T-cell (primary cell): ENCODE measurements at regions not wholly inside any gene's neighbourhood (a gene's known extent, or its start where the extent isn't known, plus 50 kb on each side); places are given as distances from the start of the nearest gene placed in this dataset.

Experiments used
- ATAC-seq, 4 experiments: fragments of 200-7000 bp in 3 of 4; fragments of 150-1000 bp in 1 of 4; cut with Tn5 transposase; replicated peaks in 1 of 4; 1 replicate in 3 of 4; 2 replicates in 1 of 4; pipeline ENCODE4 v1.10.0; 2021; ENCODE audit warnings: moderate library complexity in 3 of 4, mild to moderate bottlenecking in 2 of 4, moderate number of reproducible peaks in 1 of 4
- CTCF ChIA-PET, 2 donors: fragments of 300-600 bp; sonication (Branson Sonifier 250); formaldehyde crosslinking; loops; one replicate each; lab custom pipeline; 2022; ENCODE audit warnings: antibody characterized with exemption in 2 of 2; lab: Charles Lee
- POLR2A ChIA-PET, 2 donors: fragments of 300-600 bp; sonication (Branson Sonifier 250); formaldehyde crosslinking; loops; one replicate each; lab custom pipeline; 2022; ENCODE audit warnings: antibody characterized with exemption in 2 of 2; lab: Charles Lee
- DNase-seq, 35 experiments: peaks; one replicate each; pipeline versions ENCODE4 v3.0.0 to v3.0.0-alpha.2; 2013 to 2023
- H3K27ac ChIP-seq: one replicate; pipeline ENCODE4 v1.5.1; 2013; ENCODE audit warnings: low read length
- H3K27me3 ChIP-seq, 2 experiments: replicated peaks in 1 of 2; 1 replicate in 1 of 2; 2 replicates in 1 of 2; pipeline versions ENCODE4 v1.6.1 to v1.7.0; 2013; ENCODE audit warnings: low read length in 1 of 2, mixed read lengths in 1 of 2; ENCODE audit not compliant: control insufficient read depth in 2 of 2, insufficient read depth in 2 of 2; ENCODE audit errors: extremely low read depth in 1 of 2
- H3K36me3 ChIP-seq, 2 donors: 1 replicate in 1 of 2; 2 replicates in 1 of 2; pipeline versions ENCODE4 v1.6.1 to v1.7.0; 2013; ENCODE audit warnings: low read length in 1 of 2; ENCODE audit not compliant: control insufficient read depth in 2 of 2, insufficient read depth in 1 of 2; ENCODE audit errors: extremely low read depth in 1 of 2
- H3K4me1 ChIP-seq, 2 experiments: 1 replicate in 1 of 2; 2 replicates in 1 of 2; pipeline versions ENCODE4 v1.6.1 to v1.7.0; 2013; ENCODE audit warnings: low read length in 2 of 2, mixed read lengths in 1 of 2; ENCODE audit not compliant: insufficient read depth in 2 of 2, control insufficient read depth in 1 of 2; ENCODE audit errors: extremely low read depth in 1 of 2
- H3K4me3 ChIP-seq, 2 donors: 1 replicate in 1 of 2; 2 replicates in 1 of 2; pipeline versions ENCODE4 v1.5.1 to v1.7.0; 2013; ENCODE audit warnings: mild to moderate bottlenecking in 2 of 2, low read length in 1 of 2, moderate library complexity in 1 of 2; ENCODE audit not compliant: control insufficient read depth in 1 of 2; ENCODE audit errors: extremely low read depth in 1 of 2
- H3K9me3 ChIP-seq: 2 replicates; pipeline ENCODE4 v1.7.0; 2013
- H3K27ac Mint-ChIP-seq, 2 donors: one replicate each; pipeline ENCODE4 v1.8.0; 2020 to 2021; ENCODE audit warnings: mild to moderate bottlenecking in 2 of 2, mixed read lengths in 2 of 2
- H3K27me3 Mint-ChIP-seq, 2 donors: one replicate each; pipeline ENCODE4 v1.8.0; 2021 to 2022; ENCODE audit warnings: mixed read lengths in 2 of 2
- H3K36me3 Mint-ChIP-seq: one replicate; pipeline ENCODE4 v1.8.0; 2021; ENCODE audit warnings: mixed read lengths
- H3K4me1 Mint-ChIP-seq, 3 donors: one replicate each; pipeline ENCODE4 v1.8.0; 2020 to 2022; ENCODE audit warnings: mixed read lengths in 3 of 3, mild to moderate bottlenecking in 1 of 3
- H3K4me3 Mint-ChIP-seq, 3 donors: one replicate each; pipeline ENCODE4 v1.8.0; 2020 to 2022; ENCODE audit warnings: mild to moderate bottlenecking in 3 of 3, mixed read lengths in 3 of 3, moderate library complexity in 3 of 3
- H3K9me3 Mint-ChIP-seq, 3 donors: one replicate each; pipeline ENCODE4 v1.8.0; 2020 to 2022; ENCODE audit warnings: mixed read lengths in 3 of 3
- WGBS: methylation state at CpG from one replicate; pipeline ENCODE4 v1.1.5; 2013; ENCODE audit warnings: missing lambda C conversion rate; ENCODE audit not compliant: insufficient coverage; 5-methylcytosine and 5-hydroxymethylcytosine counted together

GRCh38 chr18:72058851-72059250, 485.3 kb downstream of the CBLN2 start:
- CTCF ChIA-PET, result no interaction called here
- no peak for DNase-seq
- peaks cover 1 to 19% (median 4%) of the 10 kb centered on the region in 3 donors for H3K9me3 Mint-ChIP-seq
- H3K36me3 Mint-ChIP-seq, result no peaks in the 10 kb centered on the region
- POLR2A ChIA-PET, result no interaction called here
- WGBS, result 98% methylated on average over 5 of the region's 7 CpGs
- H3K4me1 Mint-ChIP-seq, result no peaks in the 10 kb centered on the region
- Histone ChIP-seq H3K4me1 (no peaks in the 10 kb centered on the region), H3K4me3 (no peak overlapping the region), H3K36me3 (no peaks in the 10 kb centered on the region), H3K27me3 (no peaks in the 10 kb centered on the region), H3K9me3 (no peaks in the 10 kb centered on the region), H3K27ac (no peak overlapping the region)
- H3K27me3 Mint-ChIP-seq, result no peaks in the 10 kb centered on the region
- H3K27ac Mint-ChIP-seq, result no peak overlapping the region
- ATAC-seq, result no peak
- H3K4me3 Mint-ChIP-seq, result no peak overlapping the region

GRCh38 chr18:72056171-72056570, 488.0 kb downstream of the CBLN2 start:
- Mint-ChIP-seq H3K36me3 (no peaks in the 10 kb centered on the region), H3K4me3 (no peak overlapping the region), H3K27ac (no peak overlapping the region), H3K9me3 (peaks cover 0 to 12% (median 2%) of the 10 kb centered on the region in 3 donors), H3K27me3 (no peaks in the 10 kb centered on the region), H3K4me1 (no peaks in the 10 kb centered on the region)
- Histone ChIP-seq H3K4me3 (no peak overlapping the region), H3K27me3 (no peaks in the 10 kb centered on the region), H3K36me3 (no peaks in the 10 kb centered on the region), H3K9me3 (no peaks in the 10 kb centered on the region), H3K27ac (no peak overlapping the region), H3K4me1 (no peaks in the 10 kb centered on the region)
- no peak for ATAC-seq
- POLR2A ChIA-PET, result no interaction called here
- no peak for DNase-seq
- CTCF ChIA-PET, result no interaction called here

DNA sequence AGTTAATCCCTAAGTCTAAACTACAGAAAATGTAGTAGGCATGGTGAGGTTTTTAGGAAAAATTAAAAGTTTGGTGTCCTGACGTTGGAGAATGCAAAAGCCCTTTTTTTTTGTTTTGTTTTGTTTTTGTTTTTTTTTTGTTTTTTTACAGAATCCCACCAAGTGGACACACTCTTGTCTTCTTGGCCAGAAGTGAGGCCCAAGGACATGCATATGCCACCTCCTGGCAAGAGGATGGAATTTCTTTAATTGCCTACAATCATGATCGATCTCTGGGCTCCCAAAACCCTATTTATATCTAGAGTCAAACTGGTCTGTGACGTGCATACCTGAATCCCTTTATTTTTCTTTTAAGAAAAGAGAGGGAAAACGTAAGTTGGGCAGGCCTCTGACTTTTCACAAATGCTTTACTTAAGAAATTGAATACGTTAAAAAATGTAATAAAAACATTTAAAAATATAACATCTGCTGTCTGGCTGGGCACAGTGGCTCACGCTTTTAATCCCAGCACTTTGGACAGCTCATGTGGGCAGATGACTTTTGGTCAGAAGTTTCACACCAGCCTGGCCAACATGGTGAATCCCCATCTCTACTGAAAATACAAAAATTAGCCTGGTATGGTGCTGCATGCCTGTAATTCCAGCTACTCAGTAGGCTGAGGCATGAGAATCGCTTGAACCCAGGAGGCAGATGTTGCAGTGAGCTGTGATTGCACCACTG, 502.7 kb downstream of the CBLN2 start:
- ATAC-seq, result no peak
- Histone ChIP-seq H3K9me3 (no peaks in the 10 kb centered on the region), H3K36me3 (no peaks in the 10 kb centered on the region), H3K4me1 (no peaks in the 10 kb centered on the region), H3K27ac (no peak overlapping the region), H3K4me3 (no peak overlapping the region), H3K27me3 (no peaks in the 10 kb centered on the region)
- 40% methylated on average over 1 of the region's 7 CpGs for WGBS
- no peaks in the 10 kb centered on the region for H3K4me1 Mint-ChIP-seq
- H3K27me3 Mint-ChIP-seq, result no peaks in the 10 kb centered on the region
- ChIA-PET POLR2A (no interaction called here), CTCF (no interaction called here)
- H3K4me3 Mint-ChIP-seq, result no peak overlapping the region
- H3K27ac Mint-ChIP-seq, result no peak overlapping the region
- H3K36me3 Mint-ChIP-seq, result no peaks in the 10 kb centered on the region
- no peak for DNase-seq
- H3K9me3 Mint-ChIP-seq, result peaks cover 0 to 11% (median 2%) of the 10 kb centered on the region in 3 donors

DNA sequence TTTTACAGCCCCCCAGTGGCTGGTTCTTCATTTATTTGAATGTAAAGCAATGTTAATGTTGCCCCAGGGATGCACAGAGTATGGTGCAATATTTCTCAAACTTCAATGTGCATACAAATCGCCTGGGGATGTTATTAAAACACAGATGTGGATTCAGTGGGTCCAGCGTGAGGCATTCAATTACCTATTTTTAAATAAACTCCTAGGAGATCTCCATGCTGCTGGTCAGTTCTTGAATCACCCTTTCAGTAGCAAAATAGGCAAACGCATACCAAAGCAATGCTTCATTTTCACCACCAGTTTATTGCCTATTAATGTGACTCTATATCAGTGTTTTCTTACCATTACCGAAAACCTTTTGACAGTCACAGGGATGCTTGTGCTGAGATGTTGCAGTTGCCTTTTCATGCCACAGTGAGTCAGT, 530.7 kb downstream of the CBLN2 start:
- ATAC-seq, result no peak
- Mint-ChIP-seq H3K9me3 (peaks cover 5 to 8% (median 7%) of the 10 kb centered on the region in 3 donors), H3K36me3 (no peaks in the 10 kb centered on the region), H3K27me3 (no peaks in the 10 kb centered on the region), H3K4me3 (no peak overlapping the region), H3K27ac (no peak overlapping the region), H3K4me1 (no peaks in the 10 kb centered on the region)
- Histone ChIP-seq H3K4me3 (no peak overlapping the region), H3K27me3 (no peaks in the 10 kb centered on the region), H3K27ac (no peak overlapping the region), H3K4me1 (no peaks in the 10 kb centered on the region), H3K36me3 (no peaks in the 10 kb centered on the region), H3K9me3 (no peaks in the 10 kb centered on the region)
- POLR2A ChIA-PET, result no interaction called here
- CTCF ChIA-PET, result no interaction called here
- no peak for DNase-seq
- WGBS, result 100% methylated on average over 1 of the region's 4 CpGs

DNA sequence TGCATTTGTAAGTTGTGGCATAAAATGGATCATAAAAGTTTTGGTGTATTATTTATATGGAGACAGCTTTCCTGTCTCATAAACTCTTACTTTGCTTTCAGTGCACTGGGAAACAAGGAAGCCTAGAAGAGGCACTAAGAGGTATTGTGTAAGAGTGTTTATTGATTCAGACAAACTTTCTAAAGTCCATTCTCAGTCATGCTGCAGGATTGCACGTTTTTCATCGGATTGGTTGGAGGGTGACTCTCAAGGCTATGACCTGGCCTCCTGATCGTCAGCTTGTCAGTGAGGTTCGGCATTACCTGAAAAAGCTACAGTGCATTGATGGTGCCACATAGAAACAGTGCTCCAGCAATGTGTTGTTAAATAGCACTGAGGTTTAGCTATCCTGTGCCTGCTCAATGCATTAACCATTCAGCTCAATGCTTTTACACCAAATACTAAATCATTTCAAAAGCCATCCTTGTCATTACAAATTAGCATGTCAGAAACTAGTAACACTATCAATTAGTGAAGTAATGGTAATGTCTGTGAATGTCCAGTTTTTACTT, 545.5 kb downstream of the CBLN2 start:
- no peak overlapping the region for H3K4me3 ChIP-seq
- DNase-seq (no peak), ATAC-seq (no peak)
- ChIA-PET POLR2A (no interaction called here), CTCF (no interaction called here)
- Mint-ChIP-seq H3K4me1 (no peaks in the 10 kb centered on the region), H3K27ac (no peak overlapping the region), H3K9me3 (peaks cover 3 to 14% (median 10%) of the 10 kb centered on the region in 3 donors), H3K27me3 (no peaks in the 10 kb centered on the region), H3K4me3 (no peak overlapping the region), H3K36me3 (no peaks in the 10 kb centered on the region)
- 69% methylated on average over 3 of the region's 4 CpGs for WGBS
- no peak overlapping the region for H3K27ac ChIP-seq
- H3K4me1 ChIP-seq, result no peaks in the 10 kb centered on the region
- H3K36me3 ChIP-seq, result no peaks in the 10 kb centered on the region
- H3K9me3 ChIP-seq, result peaks cover 2% of the 10 kb centered on the region
- no peaks in the 10 kb centered on the region for H3K27me3 ChIP-seq

GRCh38 chr18:71995904-71996465, 548.2 kb downstream of the CBLN2 start:
- Mint-ChIP-seq H3K9me3 (peaks cover 0 to 11% (median 10%) of the 10 kb centered on the region in 3 donors), H3K4me3 (no peak overlapping the region), H3K27ac (no peak overlapping the region), H3K36me3 (no peaks in the 10 kb centered on the region), H3K4me1 (no peaks in the 10 kb centered on the region), H3K27me3 (no peaks in the 10 kb centered on the region)
- DNase-seq, result no peak
- no CpG with 5 or more reads among the region's 1 CpG for WGBS
- Histone ChIP-seq H3K4me1 (no peaks in the 10 kb centered on the region), H3K27ac (no peak overlapping the region), H3K9me3 (peaks cover 2% of the 10 kb centered on the region), H3K4me3 (no peak overlapping the region), H3K27me3 (no peaks in the 10 kb centered on the region), H3K36me3 (no peaks in the 10 kb centered on the region)
- ATAC-seq, result no peak
- ChIA-PET CTCF (no interaction called here), POLR2A (no interaction called here)
